HG02759 (cell line): ENCODE measurements at regions not wholly inside any gene's neighbourhood (a gene's known extent, or its start where the extent isn't known, plus 50 kb on each side); places are given as distances from the start of the nearest gene placed in this dataset.

Experiments
- ATAC-seq: cut with Tn5 transposase; IDR thresholded peaks from one replicate; pipeline ENCODE4 v1.9.1; 2021; ENCODE audit warnings: mild to moderate bottlenecking, moderate library complexity; ENCODE audit not compliant: unreplicated experiment

GRCh38 chr13:50687545-50687944 is 155.9 kb downstream of the DLEU7 start:
- no peak for ATAC-seq

- no peak for ATAC-seq
These were observed 153.5 kb downstream of the DLEU7 start for GRCh38 chr13:50690006-50690405.

- no peak for ATAC-seq
These were observed 152.3 kb downstream of the DLEU7 start for GRCh38 chr13:50691176-50691680.

GRCh38 chr13:50691681-50692263 is 151.7 kb downstream of the DLEU7 start:
- ATAC-seq = no peak

- no peak for ATAC-seq
These were observed 151.0 kb downstream of the DLEU7 start for GRCh38 chr13:50692396-50692915.

- ATAC-seq = no peak
These were observed 149.8 kb downstream of the DLEU7 start for GRCh38 chr13:50693727-50694126.

GRCh38 chr13:50697746-50698539 is 145.5 kb downstream of the DLEU7 start:
- no peak for ATAC-seq

- ATAC-seq = no peak
These were observed 143.4 kb downstream of the DLEU7 start for GRCh38 chr13:50699874-50700663.

- no peak for ATAC-seq
These were observed 142.7 kb downstream of the DLEU7 start for GRCh38 chr13:50700664-50701305.

GRCh38 chr13:50701469-50701868 is 142.0 kb downstream of the DLEU7 start:
- ATAC-seq = no peak

GRCh38 chr13:50706505-50706904 is 137.0 kb downstream of the DLEU7 start:
- ATAC-seq = no peak

- ATAC-seq = no peak
These were observed 135.9 kb downstream of the DLEU7 start for GRCh38 chr13:50707628-50708027.

GRCh38 chr13:50708461-50708860 is 135.0 kb downstream of the DLEU7 start:
- ATAC-seq = no peak

GRCh38 chr13:50709058-50709457 is 134.4 kb downstream of the DLEU7 start:
- ATAC-seq = no peak

- no peak for ATAC-seq
These were observed 132.2 kb downstream of the DLEU7 start for GRCh38 chr13:50711131-50711815.

GRCh38 chr13:50711996-50712395 is 131.5 kb downstream of the DLEU7 start:
- no peak for ATAC-seq

GRCh38 chr13:50712456-50712855 is 131.0 kb downstream of the DLEU7 start:
- ATAC-seq = no peak

- no peak for ATAC-seq
These were observed 130.6 kb downstream of the DLEU7 start for GRCh38 chr13:50712881-50713280.

GRCh38 chr13:50713523-50714248 is 129.8 kb downstream of the DLEU7 start:
- peak; percentile 66 for ATAC-seq

GRCh38 chr13:50714891-50715290 is 128.6 kb downstream of the DLEU7 start:
- no peak for ATAC-seq
